HG02840 (cell line): ENCODE measurements at regions not wholly inside any gene's neighbourhood (a gene's known extent, or its start where the extent isn't known, plus 50 kb on each side); places are given as distances from the start of the nearest gene placed in this dataset.
"Not testable (repeated sequence)": the region's sequence is repeated elsewhere in the genome, so short reads cannot be mapped to it uniquely, and the experiment has no call there.

ENCODE experiments used
- ATAC-seq: cut with Tn5 transposase; IDR thresholded peaks from one replicate; pipeline ENCODE4 v1.9.1; 2021; ENCODE audit warnings: mild to moderate bottlenecking, moderate library complexity, moderate number of reproducible peaks; ENCODE audit not compliant: unreplicated experiment, low FRiP score

DNA sequence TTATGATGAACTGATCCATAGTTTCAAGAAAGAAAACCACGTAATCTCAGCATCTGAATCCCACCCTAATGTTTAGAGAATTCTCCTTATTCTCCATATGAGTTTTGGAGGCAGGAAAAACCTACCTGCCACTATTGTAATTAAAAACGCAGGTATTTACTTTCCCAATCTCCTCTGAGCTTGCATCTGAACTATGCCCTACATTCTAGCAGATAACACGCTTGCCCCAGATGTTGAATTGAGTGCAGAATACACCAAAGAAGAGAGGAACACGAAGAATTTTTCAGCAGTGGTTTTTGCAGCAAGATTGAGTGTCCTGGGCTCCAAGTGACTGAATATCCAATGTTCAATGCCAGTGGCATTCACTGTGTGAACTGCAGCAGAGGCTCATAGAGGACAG is 182.4 kb downstream of the COX18 start:
- ATAC-seq, result no peak

DNA sequence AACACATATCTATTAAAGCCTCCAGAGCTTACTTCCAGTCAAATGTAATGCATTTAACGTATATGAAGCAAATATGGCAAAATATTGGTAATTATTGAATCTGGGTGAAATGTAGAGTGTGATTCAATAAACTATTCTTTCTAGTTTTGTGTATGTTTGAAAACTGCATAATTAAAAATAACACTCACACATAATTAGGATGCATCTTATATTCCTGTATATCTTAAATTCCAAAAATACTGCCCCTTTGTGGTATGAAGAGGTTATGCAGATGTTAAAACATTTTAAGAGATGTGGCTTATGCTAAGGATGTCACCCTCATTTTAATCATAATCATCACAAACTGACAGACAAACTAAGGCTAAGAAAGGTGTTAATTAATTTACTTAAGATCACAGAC is 182.9 kb downstream of the COX18 start:
- ATAC-seq, result no peak

DNA sequence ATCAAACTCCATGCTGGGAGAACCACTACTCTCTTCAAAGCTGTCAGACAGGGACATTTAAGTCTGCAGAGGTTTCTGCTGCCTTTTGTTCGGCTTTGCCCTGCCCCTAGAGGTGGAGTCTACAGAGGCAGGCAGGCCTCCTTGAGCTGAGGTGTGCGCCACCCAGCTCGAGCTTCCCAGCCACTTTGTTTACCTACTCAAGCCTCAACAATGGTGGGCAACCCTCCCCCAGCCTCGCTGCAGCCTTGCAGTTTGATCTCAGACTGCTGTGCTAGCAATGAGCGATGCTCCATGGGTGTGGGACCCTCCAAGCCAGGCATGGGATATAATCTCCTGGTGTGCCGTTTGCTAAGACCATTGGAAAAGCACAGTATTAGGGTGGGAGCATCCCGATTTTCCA is 185.3 kb downstream of the COX18 start:
- ATAC-seq, result not testable (repeated sequence)

- no peak for ATAC-seq
Observed at GRCh38 chr4:72876946-72877345, 192.6 kb downstream of the COX18 start.

DNA sequence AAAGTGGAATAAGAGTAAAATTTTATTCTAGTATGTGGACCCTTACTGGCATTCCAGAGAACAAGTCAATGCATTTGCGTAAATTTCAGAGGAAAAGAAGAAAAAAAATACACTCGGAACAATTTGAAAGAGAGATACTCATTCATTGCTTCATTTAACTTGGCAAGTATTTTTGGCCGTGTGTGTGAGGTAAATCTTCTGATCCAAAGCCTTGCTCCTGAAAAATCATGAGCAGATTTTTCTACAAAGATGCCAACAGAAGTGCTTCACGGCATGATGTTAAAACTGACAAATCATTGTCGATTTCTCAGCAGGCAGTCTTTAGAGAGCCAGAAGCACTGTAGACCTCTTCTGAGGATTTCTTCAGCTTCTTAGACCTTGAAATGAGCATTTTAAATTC is 194.0 kb downstream of the COX18 start:
- ATAC-seq, result no peak

DNA sequence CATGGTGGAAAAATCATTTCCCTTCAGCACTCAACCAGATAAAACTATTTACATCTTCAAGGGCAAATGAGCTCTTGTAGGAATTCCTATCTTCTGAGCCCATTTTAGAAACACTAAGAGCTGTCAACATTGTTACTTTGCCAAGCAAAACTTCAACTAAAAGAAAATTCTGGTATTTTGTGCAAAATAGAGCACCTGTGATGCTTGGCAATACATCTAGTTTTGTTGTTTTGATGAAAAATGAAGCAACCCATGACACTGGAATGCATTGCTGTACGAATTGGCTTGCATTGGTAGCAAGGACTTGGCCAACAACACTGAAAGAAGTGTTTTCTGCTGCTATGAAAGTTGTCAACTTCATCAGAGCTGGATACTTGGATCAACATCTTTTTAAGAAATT is 194.4 kb downstream of the COX18 start:
- ATAC-seq, result no peak

DNA sequence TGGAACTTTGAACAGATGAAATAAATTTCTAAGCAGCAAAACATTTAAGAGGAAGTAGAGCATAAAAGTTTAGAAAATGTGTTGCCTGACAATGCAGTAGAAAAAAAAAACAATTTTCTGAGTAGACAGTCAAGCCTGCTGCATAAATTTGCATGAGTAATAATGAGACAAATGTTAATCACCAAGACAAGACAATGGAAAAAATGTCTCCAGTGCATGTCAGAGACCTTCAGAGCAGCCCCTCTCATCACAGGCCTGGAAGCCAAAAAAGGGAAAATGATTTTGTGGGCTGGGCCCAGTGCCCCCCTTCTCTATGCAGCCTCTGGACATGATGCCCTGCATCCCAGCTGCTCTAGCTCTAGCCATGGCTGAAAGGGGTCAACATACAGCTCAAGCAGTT is 204.6 kb downstream of the COX18 start:
- ATAC-seq, result no peak

DNA sequence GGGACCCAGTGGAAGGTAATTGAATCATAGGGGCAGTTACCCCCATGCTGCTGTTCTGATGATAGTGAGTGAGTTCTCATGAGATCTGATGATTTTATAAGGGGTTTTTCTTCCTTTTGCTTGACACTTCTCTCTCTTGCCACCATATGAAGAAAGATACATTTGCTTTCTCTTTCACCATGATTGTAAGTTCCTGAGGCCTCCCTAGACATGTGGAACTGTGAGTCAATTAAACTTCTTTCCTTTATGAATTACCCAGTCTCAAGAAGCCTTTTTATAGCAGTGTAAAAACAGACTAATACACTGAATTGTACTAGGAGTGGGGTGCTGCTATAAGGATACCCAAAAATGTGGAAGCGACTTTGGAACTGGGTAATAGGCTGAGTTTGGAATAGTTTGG is 205.2 kb downstream of the COX18 start:
- not testable (repeated sequence) for ATAC-seq

- no peak for ATAC-seq
Observed at GRCh38 chr4:72860766-72861165, 208.8 kb downstream of the COX18 start.

- ATAC-seq, result no peak
Observed at GRCh38 chr4:72858328-72858727, 211.2 kb downstream of the COX18 start.

- ATAC-seq, result no peak
Observed at GRCh38 chr4:72857787-72858186, 211.7 kb downstream of the COX18 start.

DNA sequence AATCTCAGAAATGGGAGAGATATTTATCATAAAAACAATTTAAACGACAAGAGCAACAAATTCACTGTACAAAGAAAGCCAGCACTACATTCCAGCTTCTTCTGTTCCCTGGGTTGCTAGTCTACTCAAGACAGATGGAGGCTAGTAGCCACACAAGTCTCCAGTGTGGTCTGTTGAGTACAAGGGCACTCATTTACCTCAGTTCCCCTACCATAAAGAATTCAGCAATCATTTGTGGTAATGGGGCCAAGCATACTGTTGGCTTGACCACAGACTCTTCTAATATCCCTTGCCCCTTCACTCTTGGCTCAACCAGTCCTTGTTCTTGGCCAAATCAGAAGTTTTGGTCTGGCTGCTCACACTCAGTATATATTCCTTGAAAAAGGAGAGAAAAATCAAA is 212.3 kb downstream of the COX18 start:
- ATAC-seq, result no peak

GRCh38 chr4:72846280-72847111 is 223.0 kb downstream of the COX18 start:
- no peak for ATAC-seq

DNA sequence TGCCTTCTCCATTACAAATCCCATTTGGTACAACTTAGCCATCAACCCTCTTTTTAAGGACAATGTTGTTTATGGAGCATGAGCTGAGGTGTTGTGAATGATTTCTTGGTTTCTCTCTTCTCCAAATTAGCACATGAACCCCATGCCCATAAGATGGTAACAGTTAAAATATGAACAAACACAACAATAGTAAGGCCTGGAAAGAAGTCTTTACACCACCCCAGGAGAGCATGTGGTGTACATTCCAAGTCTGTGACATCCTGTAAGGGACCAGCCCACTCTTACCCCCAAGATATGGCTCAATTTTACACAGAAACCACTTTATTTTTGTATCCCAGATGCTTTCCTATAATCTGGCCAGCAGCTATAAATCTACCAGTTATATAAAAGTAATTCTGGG is 226.1 kb downstream of the COX18 start:
- no peak for ATAC-seq

- no peak for ATAC-seq
Observed at GRCh38 chr4:72842323-72842722, 227.2 kb downstream of the COX18 start.

DNA sequence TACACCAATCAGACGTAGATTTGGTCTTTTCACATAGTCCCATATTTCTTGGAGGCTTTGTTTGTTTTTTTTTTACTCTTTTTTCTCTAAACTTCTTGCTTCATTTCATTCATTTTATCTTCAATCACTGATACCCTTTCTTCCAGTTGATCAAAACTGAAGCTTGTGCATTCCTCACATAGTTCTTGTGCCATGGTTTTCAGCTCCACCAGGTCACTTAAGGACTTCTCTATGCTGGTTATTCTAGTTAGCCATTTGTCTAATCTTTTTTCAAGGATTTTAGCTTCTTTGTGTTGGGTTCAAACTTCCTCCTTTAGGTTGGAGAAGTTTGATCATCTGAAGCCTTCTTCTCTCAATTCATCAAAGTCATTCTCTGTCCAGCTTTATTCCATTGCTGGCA is 229.3 kb downstream of the COX18 start:
- ATAC-seq, result not testable (repeated sequence)

- no peak for ATAC-seq
Observed at GRCh38 chr4:72828864-72829263, 240.7 kb downstream of the COX18 start.

GRCh38 chr4:72827968-72828367 is 241.5 kb downstream of the COX18 start:
- ATAC-seq, result no peak

DNA sequence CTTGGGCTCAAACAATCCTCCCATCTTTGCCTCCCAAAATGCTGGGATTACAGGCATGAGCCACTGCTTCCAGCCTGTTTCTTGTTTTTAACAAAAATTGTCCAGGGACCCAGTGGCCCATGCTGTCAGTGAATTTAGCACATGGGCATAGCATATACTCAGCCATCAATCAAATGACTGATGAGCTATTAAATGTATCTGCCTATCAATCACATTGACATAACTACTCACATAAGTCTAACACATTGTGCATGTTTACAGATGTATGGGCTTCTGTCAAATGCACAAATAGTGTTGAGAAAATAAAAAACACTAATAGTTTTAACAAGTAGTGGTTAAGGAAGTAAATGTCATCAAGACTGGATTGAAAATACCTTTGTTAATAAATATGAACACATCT is 249.4 kb downstream of the COX18 start:
- ATAC-seq, result no peak

DNA sequence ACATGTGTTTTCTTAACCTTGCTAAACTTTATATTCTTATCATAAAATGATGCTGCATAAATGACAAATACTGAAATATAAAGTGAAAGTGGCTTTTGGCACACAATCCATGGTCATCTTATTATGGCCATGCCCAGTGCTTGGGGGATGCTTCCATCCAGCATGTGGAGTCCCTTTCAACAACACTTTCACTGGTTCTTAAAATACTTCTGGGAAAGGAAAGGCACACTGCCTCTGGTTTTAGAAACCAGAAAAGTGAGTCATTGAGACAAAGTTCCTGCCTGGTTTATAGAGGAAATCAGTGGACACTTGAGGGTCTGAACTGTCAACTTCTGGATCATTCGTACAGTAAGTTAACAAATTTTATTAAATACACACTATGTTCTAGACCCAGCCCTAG is 248.0 kb upstream of the ADAMTS3 start:
- ATAC-seq, result no peak

GRCh38 chr4:72814241-72814640 is 245.2 kb upstream of the ADAMTS3 start:
- no peak for ATAC-seq

DNA sequence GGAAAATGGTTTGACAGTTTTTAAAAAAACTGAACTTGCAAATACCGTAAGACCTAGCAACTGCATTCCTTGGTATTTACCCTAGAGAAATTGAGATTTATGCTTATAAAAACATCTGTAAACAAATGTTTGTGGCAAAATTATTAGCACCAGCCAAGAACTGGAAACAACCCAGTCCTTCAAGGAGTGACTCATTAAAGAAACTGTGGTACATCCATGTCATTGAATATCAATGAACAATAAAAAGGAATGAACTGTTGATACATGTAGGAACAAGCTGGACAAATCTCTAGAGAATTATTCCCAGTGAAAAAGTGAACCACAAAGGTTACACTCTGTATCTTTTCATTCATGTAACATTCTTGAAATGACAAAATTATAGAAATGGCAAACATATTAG is 240.2 kb upstream of the ADAMTS3 start:
- ATAC-seq, result no peak

DNA sequence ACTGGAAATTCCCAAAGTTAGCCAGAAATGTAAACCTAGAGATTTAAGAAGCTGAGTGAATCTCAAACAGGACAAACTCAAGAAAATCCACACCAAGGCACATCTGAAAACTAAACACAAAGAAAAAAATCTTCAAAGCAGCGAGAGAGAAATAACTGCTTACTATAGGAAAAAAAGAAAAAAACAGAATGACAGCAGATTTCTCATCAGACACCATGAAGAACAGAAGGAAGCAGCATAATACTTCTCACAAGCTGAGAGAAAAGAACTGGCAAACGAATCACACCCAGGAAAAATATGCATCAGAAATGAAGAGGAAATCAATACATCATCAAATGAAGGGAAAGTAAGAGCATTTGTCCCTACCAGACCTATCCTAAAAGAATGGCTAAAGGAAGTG is 236.3 kb upstream of the ADAMTS3 start:
- no peak for ATAC-seq
